ENCODE measurements at regions not wholly inside any gene's neighbourhood (a gene's known extent, or its start where the extent isn't known, plus 50 kb on each side); places are given as distances from the start of the nearest gene placed in this dataset.
"Not testable (repeated sequence)": the region's sequence is repeated elsewhere in the genome, so short reads cannot be mapped to it uniquely, and the experiment has no call there.

DNA sequence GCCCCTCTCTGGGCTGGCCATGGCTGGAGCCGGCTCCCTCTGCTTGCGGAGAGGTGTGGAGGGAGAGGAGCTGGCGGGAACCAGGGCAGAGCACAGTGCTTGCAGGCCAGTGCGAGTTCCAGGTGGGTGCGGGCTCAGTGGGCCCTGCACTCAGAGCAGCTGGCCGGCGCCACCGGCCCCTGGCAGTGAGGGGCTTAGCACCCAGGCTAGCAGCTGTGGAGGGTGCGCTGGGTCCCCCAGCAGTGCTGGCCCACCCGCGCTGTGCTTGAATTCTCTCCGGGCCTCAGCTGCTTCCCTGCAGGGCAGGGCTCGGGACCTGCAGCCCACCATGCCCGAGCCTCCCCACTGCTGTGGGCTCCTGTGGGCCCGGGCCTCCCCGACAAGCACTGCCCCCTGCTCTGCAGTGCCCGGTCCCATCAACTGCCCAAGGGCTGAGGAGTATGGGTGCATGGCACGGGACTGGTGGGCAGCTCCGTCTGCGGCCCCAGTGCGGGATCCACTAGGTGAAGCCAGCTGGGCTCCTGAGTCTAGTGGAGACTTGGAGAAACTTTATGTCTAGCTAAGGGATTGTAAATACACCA, 61.2 kb upstream of the AGR3 start:
- Histone ChIP-seq H3K4me1 (ENCODE audit: control extremely low read depth in 1 of 4, control insufficient read depth in 4 of 4, insufficient read depth in 4 of 4, low read length in 3 of 4) (peaks cover 10 to 34% (median 22%) of the 10 kb centered on the region in 4 experiments), H3K4me3 (ENCODE audit: control insufficient read depth in 1 of 7, extremely low read depth in 1 of 7, insufficient read depth in 4 of 7, low read depth in 2 of 7, low read length in 6 of 7) (no peak overlapping the region), H3K36me3 (ENCODE audit: control insufficient read depth in 4 of 4, insufficient read depth in 4 of 4, low read length in 3 of 4) (no peaks in the 10 kb centered on the region), H3K27ac (ENCODE audit: insufficient read depth in 1 of 2, low read depth in 1 of 2, low read length in 2 of 2, poor library complexity in 1 of 2, severe bottlenecking in 2 of 2) (no peak overlapping the region), H3K27me3 (replicated peaks in 2 of 5; ENCODE audit: control insufficient read depth in 4 of 5, insufficient read depth in 5 of 5, low read length in 4 of 5) (no peaks in the 10 kb centered on the region), H3K9me3 (ENCODE audit: control extremely low read depth in 1 of 5, control insufficient read depth in 4 of 5, insufficient read depth in 2 of 5, low read depth in 1 of 5, low read length in 4 of 5) (peaks cover 0 to 14% (median 0%) of the 10 kb centered on the region in 5 experiments)
- DNase-seq: no peak
- POLR2A ChIA-PET: interaction anchor here (0.6 kb wide), 1 partner anchor 9 kb away, joined by 4 read pairs; no protein-coding TSS in a partner anchor
- 88% methylated on average over 16 of the region's 21 CpGs for WGBS (ENCODE audit: insufficient coverage)
- CTCF ChIA-PET: interaction anchor here (1.3 to 1.4 kb wide), 2 partner anchors 8 to 40 kb away, joined by 3 read pairs; no protein-coding TSS in a partner anchor

DNA sequence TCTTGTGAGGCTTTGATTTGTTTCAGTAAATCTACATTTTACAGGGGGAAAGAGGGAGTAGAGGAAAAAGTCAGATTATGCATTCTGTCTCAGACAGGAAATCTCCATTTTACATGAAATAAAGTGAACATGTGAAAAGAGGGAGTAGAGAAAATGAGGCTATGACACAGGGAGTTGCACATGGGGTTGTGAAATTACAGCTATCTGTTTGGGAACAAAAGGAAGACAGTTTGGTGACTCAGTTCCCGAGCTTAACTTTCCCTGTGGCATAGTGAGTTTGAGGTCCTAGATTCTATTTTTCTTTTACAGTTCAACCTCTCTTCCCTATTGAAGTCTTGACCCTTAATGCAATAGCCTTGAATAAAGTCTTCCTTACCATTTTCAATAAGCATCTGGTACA, 63.2 kb upstream of the AGR3 start:
- DNase-seq: no peak
- ChIA-PET POLR2A (no interaction called here), CTCF (interaction anchor here (1.6 kb wide), 1 partner anchor 38 kb away, joined by 3 read pairs; no protein-coding TSS in a partner anchor)
- WGBS (ENCODE audit: insufficient coverage): 100% methylated on average over 1 of the region's 1 CpG
- peaks cover 0 to 24% (median 9%) of the 10 kb centered on the region in 5 experiments for H3K9me3 ChIP-seq (ENCODE audit: control extremely low read depth in 1 of 5, control insufficient read depth in 4 of 5, insufficient read depth in 2 of 5, low read depth in 1 of 5, low read length in 4 of 5)
- H3K4me3 ChIP-seq (ENCODE audit: control insufficient read depth in 1 of 7, extremely low read depth in 1 of 7, insufficient read depth in 4 of 7, low read depth in 2 of 7, low read length in 6 of 7): no peak overlapping the region
- no peaks in the 10 kb centered on the region for H3K36me3 ChIP-seq (ENCODE audit: control insufficient read depth in 4 of 4, insufficient read depth in 4 of 4, low read length in 3 of 4)
- H3K4me1 ChIP-seq (ENCODE audit: control extremely low read depth in 1 of 4, control insufficient read depth in 4 of 4, insufficient read depth in 4 of 4, low read length in 3 of 4): peaks cover 9 to 22% (median 14%) of the 10 kb centered on the region in 4 experiments
- no peaks in the 10 kb centered on the region for H3K27me3 ChIP-seq (replicated peaks in 2 of 5; ENCODE audit: control insufficient read depth in 4 of 5, insufficient read depth in 5 of 5, low read length in 4 of 5)
- H3K27ac ChIP-seq (ENCODE audit: insufficient read depth in 1 of 2, low read depth in 1 of 2, low read length in 2 of 2, poor library complexity in 1 of 2, severe bottlenecking in 2 of 2): no peak overlapping the region

DNA sequence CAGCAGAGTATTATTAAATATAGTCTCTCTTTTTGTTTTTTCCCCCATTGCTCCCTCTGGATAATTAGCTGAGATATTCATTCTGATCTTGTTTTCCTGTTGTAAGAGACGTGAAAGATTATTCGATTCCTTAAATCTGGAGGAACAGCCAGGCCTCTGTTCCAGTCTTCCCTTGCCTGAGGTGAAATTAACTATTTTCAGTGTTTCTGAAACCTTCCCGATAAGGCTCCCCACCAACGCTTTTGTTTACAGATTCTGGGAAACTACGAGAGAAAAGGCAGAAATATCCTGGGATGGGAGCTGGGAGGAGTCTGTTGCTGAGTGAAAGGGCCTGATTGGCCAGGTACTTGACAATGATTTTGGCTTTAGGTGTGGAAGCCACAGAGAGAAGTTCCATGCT, 63.6 kb upstream of the AGR3 start:
- H3K27me3 ChIP-seq (replicated peaks in 2 of 5; ENCODE audit: control insufficient read depth in 4 of 5, insufficient read depth in 5 of 5, low read length in 4 of 5): no peaks in the 10 kb centered on the region
- H3K27ac ChIP-seq (ENCODE audit: insufficient read depth in 1 of 2, low read depth in 1 of 2, low read length in 2 of 2, poor library complexity in 1 of 2, severe bottlenecking in 2 of 2): no peak overlapping the region
- H3K4me1 ChIP-seq (ENCODE audit: control extremely low read depth in 1 of 4, control insufficient read depth in 4 of 4, insufficient read depth in 4 of 4, low read length in 3 of 4): peaks cover 6 to 19% (median 12%) of the 10 kb centered on the region in 4 experiments
- DNase-seq: no peak
- CTCF ChIA-PET: interaction anchor here (0.6 to 1.6 kb wide), 2 partner anchors 38 to 702 kb away, joined by 3 to 4 read pairs; no protein-coding TSS in a partner anchor
- H3K4me3 ChIP-seq (ENCODE audit: control insufficient read depth in 1 of 7, extremely low read depth in 1 of 7, insufficient read depth in 4 of 7, low read depth in 2 of 7, low read length in 6 of 7): no peak overlapping the region
- H3K36me3 ChIP-seq (ENCODE audit: control insufficient read depth in 4 of 4, insufficient read depth in 4 of 4, low read length in 3 of 4): no peaks in the 10 kb centered on the region
- peaks cover 0 to 24% (median 9%) of the 10 kb centered on the region in 5 experiments for H3K9me3 ChIP-seq (ENCODE audit: control extremely low read depth in 1 of 5, control insufficient read depth in 4 of 5, insufficient read depth in 2 of 5, low read depth in 1 of 5, low read length in 4 of 5)
- WGBS (ENCODE audit: insufficient coverage): 100% methylated on average over 5 of the region's 5 CpGs
- POLR2A ChIA-PET: no interaction called here

DNA sequence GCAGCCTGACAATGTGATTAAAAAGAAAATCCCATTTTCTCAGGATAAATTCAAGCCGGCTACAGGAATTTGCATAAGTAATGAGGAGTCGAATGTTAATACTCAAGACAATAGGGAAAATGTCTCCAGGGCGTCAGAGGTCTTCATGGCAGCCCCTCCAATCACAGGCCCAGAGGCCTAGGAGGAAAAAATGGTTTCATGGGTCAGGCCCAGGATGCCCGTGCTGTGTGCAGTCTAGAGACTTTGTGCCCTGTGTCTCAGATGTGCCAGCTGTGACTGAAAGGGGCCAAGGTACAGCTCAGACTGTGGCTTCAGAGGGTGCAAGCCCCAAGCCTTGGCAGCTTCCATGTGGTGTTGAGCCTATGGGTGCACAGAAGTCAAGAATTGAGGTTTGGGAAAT, 66.3 kb upstream of the AGR3 start:
- CTCF ChIA-PET; POLR2A ChIA-PET; H3K27ac ChIP-seq (ENCODE audit: insufficient read depth in 1 of 2, low read depth in 1 of 2, low read length in 2 of 2, poor library complexity in 1 of 2, severe bottlenecking in 2 of 2); H3K4me1 ChIP-seq (ENCODE audit: control extremely low read depth in 1 of 4, control insufficient read depth in 4 of 4, insufficient read depth in 4 of 4, low read length in 3 of 4); DNase-seq; H3K4me3 ChIP-seq (ENCODE audit: control insufficient read depth in 1 of 7, extremely low read depth in 1 of 7, insufficient read depth in 4 of 7, low read depth in 2 of 7, low read length in 6 of 7); H3K36me3 ChIP-seq (ENCODE audit: control insufficient read depth in 4 of 4, insufficient read depth in 4 of 4, low read length in 3 of 4); H3K27me3 ChIP-seq (replicated peaks in 2 of 5; ENCODE audit: control insufficient read depth in 4 of 5, insufficient read depth in 5 of 5, low read length in 4 of 5): not testable (repeated sequence)
- WGBS (ENCODE audit: insufficient coverage): 97% methylated on average over 4 of the region's 4 CpGs
- peaks cover 0 to 24% (median 9%) of the 10 kb centered on the region in 5 experiments for H3K9me3 ChIP-seq (ENCODE audit: control extremely low read depth in 1 of 5, control insufficient read depth in 4 of 5, insufficient read depth in 2 of 5, low read depth in 1 of 5, low read length in 4 of 5)

DNA sequence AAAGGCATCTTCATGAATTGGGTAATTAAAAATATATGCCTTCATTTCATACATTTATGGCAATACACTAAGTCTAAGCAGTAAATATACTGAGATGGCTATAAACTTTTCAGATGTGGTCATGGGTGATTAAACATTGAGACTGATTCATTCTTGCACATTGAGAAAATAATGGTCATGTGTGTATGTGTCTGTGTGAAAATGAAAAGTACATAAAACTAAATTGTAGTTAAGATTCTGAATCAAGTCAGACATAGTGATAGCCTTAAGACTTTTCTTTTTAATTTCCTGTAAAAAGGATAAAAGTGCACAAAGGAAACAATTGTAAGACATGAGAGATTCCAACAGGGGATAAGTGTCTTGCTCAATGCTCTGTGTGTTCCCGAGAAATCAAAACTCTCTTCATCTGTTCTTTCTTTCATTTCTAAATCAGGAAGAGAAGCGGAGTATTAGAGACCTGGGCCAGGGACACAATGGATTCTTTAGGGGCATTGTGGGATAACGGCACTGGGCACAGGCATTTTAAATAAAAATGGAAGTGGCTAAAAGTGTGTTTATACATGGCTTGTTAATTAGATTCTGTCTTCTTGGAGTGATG, 69.8 kb upstream of the AGR3 start:
- H3K27me3 ChIP-seq (replicated peaks in 2 of 5; ENCODE audit: control insufficient read depth in 4 of 5, insufficient read depth in 5 of 5, low read length in 4 of 5): no peaks in the 10 kb centered on the region
- no peak for DNase-seq
- CTCF ChIA-PET: interaction anchor here (0.9 to 1.8 kb wide), 3 partner anchors 9 to 26 kb away, joined by 3 to 4 read pairs (median 3); no protein-coding TSS in a partner anchor
- POLR2A ChIA-PET: interaction anchor here (0.7 kb wide), 1 partner anchor 8 kb away, joined by 4 read pairs; no protein-coding TSS in a partner anchor
- no peaks in the 10 kb centered on the region for H3K4me1 ChIP-seq (ENCODE audit: control extremely low read depth in 1 of 4, control insufficient read depth in 4 of 4, insufficient read depth in 4 of 4, low read length in 3 of 4)
- WGBS (ENCODE audit: insufficient coverage): 100% methylated on average over 2 of the region's 3 CpGs
- no peaks in the 10 kb centered on the region for H3K36me3 ChIP-seq (ENCODE audit: control insufficient read depth in 4 of 4, insufficient read depth in 4 of 4, low read length in 3 of 4)
- H3K27ac ChIP-seq (ENCODE audit: insufficient read depth in 1 of 2, low read depth in 1 of 2, low read length in 2 of 2, poor library complexity in 1 of 2, severe bottlenecking in 2 of 2): no peak overlapping the region
- H3K4me3 ChIP-seq (ENCODE audit: control insufficient read depth in 1 of 7, extremely low read depth in 1 of 7, insufficient read depth in 4 of 7, low read depth in 2 of 7, low read length in 6 of 7): no peak overlapping the region
- H3K9me3 ChIP-seq (ENCODE audit: control extremely low read depth in 1 of 5, control insufficient read depth in 4 of 5, insufficient read depth in 2 of 5, low read depth in 1 of 5, low read length in 4 of 5): peaks cover 0 to 14% (median 9%) of the 10 kb centered on the region in 5 experiments

DNA sequence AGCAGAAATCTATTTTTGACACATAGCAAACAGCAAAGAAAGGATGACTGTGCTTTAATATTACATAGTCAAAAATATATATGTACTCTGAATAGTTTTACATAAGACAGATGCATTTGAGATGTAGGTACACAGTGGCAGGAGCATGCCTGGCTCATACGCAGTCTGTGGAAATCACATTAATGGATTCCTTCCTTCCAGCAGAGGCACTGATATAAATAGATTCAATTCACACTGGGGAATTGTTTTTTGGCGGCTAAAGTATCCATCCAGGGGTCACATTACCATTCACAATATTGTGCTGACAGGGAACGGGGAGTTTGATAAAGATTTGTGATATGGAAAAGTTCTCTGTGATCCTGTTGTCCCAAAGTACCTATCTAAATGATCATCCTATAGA, 72.5 kb upstream of the AGR3 start:
- ChIA-PET CTCF (no interaction called here), POLR2A (no interaction called here)
- WGBS (ENCODE audit: insufficient coverage): 83% methylated on average over 1 of the region's 3 CpGs
- H3K36me3 ChIP-seq (ENCODE audit: control insufficient read depth in 4 of 4, insufficient read depth in 4 of 4, low read length in 3 of 4): no peaks in the 10 kb centered on the region
- H3K9me3 ChIP-seq (ENCODE audit: control extremely low read depth in 1 of 5, control insufficient read depth in 4 of 5, insufficient read depth in 2 of 5, low read depth in 1 of 5, low read length in 4 of 5): peaks cover 0 to 3% (median 0%) of the 10 kb centered on the region in 5 experiments
- no peak overlapping the region for H3K27ac ChIP-seq (ENCODE audit: insufficient read depth in 1 of 2, low read depth in 1 of 2, low read length in 2 of 2, poor library complexity in 1 of 2, severe bottlenecking in 2 of 2)
- no peak for DNase-seq
- H3K27me3 ChIP-seq (replicated peaks in 2 of 5; ENCODE audit: control insufficient read depth in 4 of 5, insufficient read depth in 5 of 5, low read length in 4 of 5): no peaks in the 10 kb centered on the region
- H3K4me3 ChIP-seq (ENCODE audit: control insufficient read depth in 1 of 7, extremely low read depth in 1 of 7, insufficient read depth in 4 of 7, low read depth in 2 of 7, low read length in 6 of 7): no peak overlapping the region
- H3K4me1 ChIP-seq (ENCODE audit: control extremely low read depth in 1 of 4, control insufficient read depth in 4 of 4, insufficient read depth in 4 of 4, low read length in 3 of 4): no peaks in the 10 kb centered on the region

DNA sequence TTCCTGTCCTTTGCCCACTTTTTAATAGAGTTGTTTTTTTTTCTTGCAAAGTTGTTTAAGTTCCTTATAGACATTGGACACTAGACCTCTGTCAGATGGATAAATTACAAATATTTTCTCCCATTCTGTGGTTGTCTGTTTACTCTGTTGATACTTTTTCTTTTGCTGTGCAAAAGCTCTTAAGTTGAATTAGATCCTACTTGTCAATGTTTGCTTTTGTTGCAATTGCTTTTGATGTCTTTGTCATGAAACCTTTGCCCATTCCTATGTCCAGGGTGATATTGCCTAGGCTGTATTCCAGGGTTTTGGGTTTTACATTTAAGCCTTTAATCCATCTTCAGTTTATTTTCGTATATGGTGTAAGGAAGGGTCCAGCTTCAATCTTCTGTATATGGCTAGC, 76.9 kb upstream of the AGR3 start:
- POLR2A ChIA-PET: no interaction called here
- CTCF ChIA-PET: interaction anchor here (1.2 to 1.6 kb wide), 3 partner anchors 24 to 31 kb away, joined by 3 to 4 read pairs (median 3); no protein-coding TSS in a partner anchor
- H3K9me3 ChIP-seq (ENCODE audit: control extremely low read depth in 1 of 5, control insufficient read depth in 4 of 5, insufficient read depth in 2 of 5, low read depth in 1 of 5, low read length in 4 of 5): peaks cover 0 to 3% (median 0%) of the 10 kb centered on the region in 5 experiments

More for the DNA sequence above, 76.9 kb upstream of the AGR3 start:
- Histone ChIP-seq H3K4me1 (ENCODE audit: control extremely low read depth in 1 of 4, control insufficient read depth in 4 of 4, insufficient read depth in 4 of 4, low read length in 3 of 4) (no peaks in the 10 kb centered on the region), H3K27me3 (replicated peaks in 2 of 5; ENCODE audit: control insufficient read depth in 4 of 5, insufficient read depth in 5 of 5, low read length in 4 of 5) (no peaks in the 10 kb centered on the region), H3K4me3 (ENCODE audit: control insufficient read depth in 1 of 7, extremely low read depth in 1 of 7, insufficient read depth in 4 of 7, low read depth in 2 of 7, low read length in 6 of 7) (no peak overlapping the region), H3K27ac (ENCODE audit: insufficient read depth in 1 of 2, low read depth in 1 of 2, low read length in 2 of 2, poor library complexity in 1 of 2, severe bottlenecking in 2 of 2) (no peak overlapping the region), H3K36me3 (ENCODE audit: control insufficient read depth in 4 of 4, insufficient read depth in 4 of 4, low read length in 3 of 4) (no peaks in the 10 kb centered on the region)
- DNase-seq: no peak
- no CpG with 5 or more reads among the region's 1 CpG for WGBS (ENCODE audit: insufficient coverage)

All from common myeloid progenitor, CD34-positive (primary cell).